Ishikawa (cell line): ENCODE measurements at regions not wholly inside any gene's neighbourhood (a gene's known extent, or its start where the extent isn't known, plus 50 kb on each side); places are given as distances from the start of the nearest gene placed in this dataset.

ENCODE experiments used
- CEBPB ChIP-seq: IDR thresholded peaks from 2 replicates; pipeline ENCODE4 v1.6.1; 2012
- CREB1 ChIP-seq: IDR thresholded peaks from 2 replicates; pipeline ENCODE4 v1.6.1; 2012; ENCODE audit warnings: low read depth
- EGR1 ChIP-seq: IDR thresholded peaks from 2 replicates; pipeline ENCODE4 v1.6.1; 2012
- FOXM1 ChIP-seq: IDR thresholded peaks from 2 replicates; pipeline ENCODE4 v1.6.1; 2012; ENCODE audit warnings: low read depth, borderline replicate concordance
- NFIC ChIP-seq: IDR thresholded peaks from 2 replicates; pipeline ENCODE4 v1.6.1; 2012
- RAD21 ChIP-seq: IDR thresholded peaks from 2 replicates; pipeline ENCODE4 v1.6.1; 2012; ENCODE audit warnings: low read depth
- TAF1 ChIP-seq: IDR thresholded peaks from 2 replicates; pipeline ENCODE4 v1.6.1; 2012; ENCODE audit warnings: low read depth, mild to moderate bottlenecking
- TCF12 ChIP-seq: IDR thresholded peaks from 2 replicates; pipeline ENCODE4 v1.6.1; 2012; ENCODE audit warnings: low read depth
- YY1 ChIP-seq: IDR thresholded peaks from 2 replicates; pipeline ENCODE4 v1.6.1; 2012; ENCODE audit warnings: low read depth
- ZBTB7A ChIP-seq: IDR thresholded peaks from 2 replicates; pipeline ENCODE4 v1.6.1; 2012; ENCODE audit warnings: low read depth
- TF ChIP-seq, protein P1 (sequence below): IDR thresholded peaks from 2 replicates; pipeline ENCODE4 v1.6.1; 2012
- TF ChIP-seq, protein P2 (sequence below): IDR thresholded peaks from 2 replicates; pipeline ENCODE4 v1.6.1; 2012; ENCODE audit warnings: low read depth, mild to moderate bottlenecking
- TF ChIP-seq, protein P3 (sequence below): IDR thresholded peaks from 2 replicates; pipeline ENCODE4 v1.6.1; 2012

GRCh38 chr3:176663387-176663786 is 533.9 kb downstream of the TBL1XR1 start:
- TF ChIP-seq TAF1 (no peak), CEBPB (no peak), TCF12 (no peak), ZBTB7A (no peak), RAD21 (no peak), NFIC (no peak), YY1 (no peak), CREB1 (no peak), FOXM1 (no peak), EGR1 (no peak)
- TF ChIP-seq, protein P1, sequence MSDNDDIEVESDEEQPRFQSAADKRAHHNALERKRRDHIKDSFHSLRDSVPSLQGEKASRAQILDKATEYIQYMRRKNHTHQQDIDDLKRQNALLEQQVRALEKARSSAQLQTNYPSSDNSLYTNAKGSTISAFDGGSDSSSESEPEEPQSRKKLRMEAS = no peak
- TF ChIP-seq, protein P2, sequence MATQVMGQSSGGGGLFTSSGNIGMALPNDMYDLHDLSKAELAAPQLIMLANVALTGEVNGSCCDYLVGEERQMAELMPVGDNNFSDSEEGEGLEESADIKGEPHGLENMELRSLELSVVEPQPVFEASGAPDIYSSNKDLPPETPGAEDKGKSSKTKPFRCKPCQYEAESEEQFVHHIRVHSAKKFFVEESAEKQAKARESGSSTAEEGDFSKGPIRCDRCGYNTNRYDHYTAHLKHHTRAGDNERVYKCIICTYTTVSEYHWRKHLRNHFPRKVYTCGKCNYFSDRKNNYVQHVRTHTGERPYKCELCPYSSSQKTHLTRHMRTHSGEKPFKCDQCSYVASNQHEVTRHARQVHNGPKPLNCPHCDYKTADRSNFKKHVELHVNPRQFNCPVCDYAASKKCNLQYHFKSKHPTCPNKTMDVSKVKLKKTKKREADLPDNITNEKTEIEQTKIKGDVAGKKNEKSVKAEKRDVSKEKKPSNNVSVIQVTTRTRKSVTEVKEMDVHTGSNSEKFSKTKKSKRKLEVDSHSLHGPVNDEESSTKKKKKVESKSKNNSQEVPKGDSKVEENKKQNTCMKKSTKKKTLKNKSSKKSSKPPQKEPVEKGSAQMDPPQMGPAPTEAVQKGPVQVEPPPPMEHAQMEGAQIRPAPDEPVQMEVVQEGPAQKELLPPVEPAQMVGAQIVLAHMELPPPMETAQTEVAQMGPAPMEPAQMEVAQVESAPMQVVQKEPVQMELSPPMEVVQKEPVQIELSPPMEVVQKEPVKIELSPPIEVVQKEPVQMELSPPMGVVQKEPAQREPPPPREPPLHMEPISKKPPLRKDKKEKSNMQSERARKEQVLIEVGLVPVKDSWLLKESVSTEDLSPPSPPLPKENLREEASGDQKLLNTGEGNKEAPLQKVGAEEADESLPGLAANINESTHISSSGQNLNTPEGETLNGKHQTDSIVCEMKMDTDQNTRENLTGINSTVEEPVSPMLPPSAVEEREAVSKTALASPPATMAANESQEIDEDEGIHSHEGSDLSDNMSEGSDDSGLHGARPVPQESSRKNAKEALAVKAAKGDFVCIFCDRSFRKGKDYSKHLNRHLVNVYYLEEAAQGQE = no peak
- TF ChIP-seq, protein P3, sequence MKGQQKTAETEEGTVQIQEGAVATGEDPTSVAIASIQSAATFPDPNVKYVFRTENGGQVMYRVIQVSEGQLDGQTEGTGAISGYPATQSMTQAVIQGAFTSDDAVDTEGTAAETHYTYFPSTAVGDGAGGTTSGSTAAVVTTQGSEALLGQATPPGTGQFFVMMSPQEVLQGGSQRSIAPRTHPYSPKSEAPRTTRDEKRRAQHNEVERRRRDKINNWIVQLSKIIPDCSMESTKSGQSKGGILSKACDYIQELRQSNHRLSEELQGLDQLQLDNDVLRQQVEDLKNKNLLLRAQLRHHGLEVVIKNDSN = no peak
